ENCODE measurements at regions not wholly inside any gene's neighbourhood (a gene's known extent, or its start where the extent isn't known, plus 50 kb on each side); places are given as distances from the start of the nearest gene placed in this dataset.

- H3K27ac ChIP-seq, result no peak overlapping the region
- H3K4me1 ChIP-seq, result no peaks in the 10 kb centered on the region
- ATAC-seq (no peak), DNase-seq (no peak)
- WGBS (ENCODE audit: insufficient coverage, low coverage, low lambda C conversion rate, missing lambda C conversion rate), result 37% methylated on average over 7 of the region's 7 CpGs
- H3K9me3 ChIP-seq, result no peaks in the 10 kb centered on the region
- no peaks in the 10 kb centered on the region for H3K36me3 ChIP-seq
- no peaks in the 10 kb centered on the region for H3K27me3 ChIP-seq
- intact Hi-C loops (cut with DNase I), result no loop called here
- no peak for TF ChIP-seq CTCF (IDR thresholded peaks at IDR 0.05)
- TF ChIP-seq POLR2A (IDR thresholded peaks at IDR 0.05), result no peak
- no peak overlapping the region for H3K4me3 ChIP-seq
Observed at GRCh38 chr7:136685501-136686173, 182.8 kb upstream of the CHRM2 start.

- Histone ChIP-seq H3K4me3 (no peak overlapping the region), H3K27me3 (no peaks in the 10 kb centered on the region), H3K36me3 (no peaks in the 10 kb centered on the region), H3K9me3 (no peaks in the 10 kb centered on the region), H3K4me1 (no peaks in the 10 kb centered on the region), H3K27ac (no peak overlapping the region)
- ATAC-seq (no peak), DNase-seq (no peak)
- TF ChIP-seq CTCF (IDR thresholded peaks at IDR 0.05) (no peak), POLR2A (IDR thresholded peaks at IDR 0.05) (no peak)
- WGBS (ENCODE audit: insufficient coverage, low coverage, low lambda C conversion rate, missing lambda C conversion rate), result 38% methylated on average over 8 of the region's 9 CpGs
- intact Hi-C loops (cut with DNase I), result no loop called here
Observed at GRCh38 chr7:136677471-136678365, 190.7 kb upstream of the CHRM2 start.

- WGBS (ENCODE audit: insufficient coverage, low coverage, low lambda C conversion rate, missing lambda C conversion rate), result 30% methylated on average over 1 of the region's 1 CpG
- intact Hi-C loops (cut with DNase I), result no loop called here
- Histone ChIP-seq H3K9me3 (no peaks in the 10 kb centered on the region), H3K27ac (no peak overlapping the region), H3K4me3 (no peak overlapping the region), H3K27me3 (no peaks in the 10 kb centered on the region), H3K36me3 (no peaks in the 10 kb centered on the region), H3K4me1 (no peaks in the 10 kb centered on the region)
- TF ChIP-seq CTCF (IDR thresholded peaks at IDR 0.05) (no peak), POLR2A (IDR thresholded peaks at IDR 0.05) (no peak)
- no peak for DNase-seq
- ATAC-seq, result no peak
Observed at GRCh38 chr7:136667584-136667983, 200.9 kb upstream of the CHRM2 start.

GRCh38 chr7:136665878-136666509, 202.5 kb upstream of the CHRM2 start:
- Histone ChIP-seq H3K27me3 (no peaks in the 10 kb centered on the region), H3K4me1 (no peaks in the 10 kb centered on the region), H3K36me3 (no peaks in the 10 kb centered on the region), H3K4me3 (no peak overlapping the region), H3K27ac (no peak overlapping the region), H3K9me3 (no peaks in the 10 kb centered on the region)
- ATAC-seq, result no peak
- DNase-seq, result no peak
- TF ChIP-seq POLR2A (IDR thresholded peaks at IDR 0.05), result no peak
- intact Hi-C loops (cut with DNase I), result no loop called here
- whole genome bisulfite sequencing (ENCODE audit: insufficient coverage, low coverage, low lambda C conversion rate, missing lambda C conversion rate), result 37% methylated on average over 5 of the region's 5 CpGs

- H3K36me3 ChIP-seq, result no peaks in the 10 kb centered on the region
- whole genome bisulfite sequencing (ENCODE audit: insufficient coverage, low coverage, low lambda C conversion rate, missing lambda C conversion rate), result 16% methylated on average over 1 of the region's 1 CpG
- H3K9me3 ChIP-seq, result no peaks in the 10 kb centered on the region
- TF ChIP-seq POLR2A (IDR thresholded peaks at IDR 0.05) (no peak), CTCF (IDR thresholded peaks at IDR 0.05) (no peak)
- intact Hi-C loops (cut with DNase I), result no loop called here
- DNase-seq (no peak), ATAC-seq (no peak)
- H3K4me1 ChIP-seq, result no peaks in the 10 kb centered on the region
- no peaks in the 10 kb centered on the region for H3K27me3 ChIP-seq
- H3K4me3 ChIP-seq, result no peak overlapping the region
- H3K27ac ChIP-seq, result no peak overlapping the region
Observed at GRCh38 chr7:136664537-136664936, 203.9 kb upstream of the CHRM2 start.
